Mesothelial cell of epicardium (in vitro differentiated cells): ENCODE measurements at regions not wholly inside any gene's neighbourhood (a gene's known extent, or its start where the extent isn't known, plus 50 kb on each side); places are given as distances from the start of the nearest gene placed in this dataset.
A peak's percentile ranks its signal among the peaks of the same experiment; 100 is the strongest.

Experiments used
- DNase-seq, 2 experiments: peaks; one replicate each; pipeline ENCODE4 v3.0.0; 2021; ENCODE audit warnings: low spot score in 2 of 2; ENCODE audit not compliant: unreplicated experiment in 2 of 2
- H3K27ac Mint-ChIP-seq: 2 replicates; pipeline ENCODE4 v1.8.0; 2021; ENCODE audit warnings: mixed read lengths
- H3K27me3 Mint-ChIP-seq: 2 replicates; pipeline ENCODE4 v1.8.0; 2021; ENCODE audit warnings: low read depth, mixed read lengths
- H3K36me3 Mint-ChIP-seq: 2 replicates; pipeline ENCODE4 v1.8.0; 2021; ENCODE audit warnings: mixed read lengths
- H3K4me1 Mint-ChIP-seq: 2 replicates; pipeline ENCODE4 v1.8.0; 2021; ENCODE audit warnings: mixed read lengths
- H3K4me3 Mint-ChIP-seq: 2 replicates; pipeline ENCODE4 v1.8.0; 2021; ENCODE audit warnings: mild to moderate bottlenecking, moderate library complexity, mixed read lengths
- H3K9me3 Mint-ChIP-seq: 2 replicates; pipeline ENCODE4 v1.8.0; 2021; ENCODE audit warnings: mixed read lengths
- TF ChIP-seq, protein P1 (sequence below): fragments of 200-600 bp; sonication (generic); IDR thresholded peaks from one replicate; pipeline ENCODE4 v1.5.0; 2021; ENCODE audit warnings: antibody characterized with exemption; ENCODE audit not compliant: unreplicated experiment

- H3K27me3 Mint-ChIP-seq = no peaks in the 10 kb centered on the region
- peaks cover 9% of the 10 kb centered on the region for H3K9me3 Mint-ChIP-seq
- peaks cover 68% of the 10 kb centered on the region for H3K4me1 Mint-ChIP-seq
- TF ChIP-seq, protein P1, sequence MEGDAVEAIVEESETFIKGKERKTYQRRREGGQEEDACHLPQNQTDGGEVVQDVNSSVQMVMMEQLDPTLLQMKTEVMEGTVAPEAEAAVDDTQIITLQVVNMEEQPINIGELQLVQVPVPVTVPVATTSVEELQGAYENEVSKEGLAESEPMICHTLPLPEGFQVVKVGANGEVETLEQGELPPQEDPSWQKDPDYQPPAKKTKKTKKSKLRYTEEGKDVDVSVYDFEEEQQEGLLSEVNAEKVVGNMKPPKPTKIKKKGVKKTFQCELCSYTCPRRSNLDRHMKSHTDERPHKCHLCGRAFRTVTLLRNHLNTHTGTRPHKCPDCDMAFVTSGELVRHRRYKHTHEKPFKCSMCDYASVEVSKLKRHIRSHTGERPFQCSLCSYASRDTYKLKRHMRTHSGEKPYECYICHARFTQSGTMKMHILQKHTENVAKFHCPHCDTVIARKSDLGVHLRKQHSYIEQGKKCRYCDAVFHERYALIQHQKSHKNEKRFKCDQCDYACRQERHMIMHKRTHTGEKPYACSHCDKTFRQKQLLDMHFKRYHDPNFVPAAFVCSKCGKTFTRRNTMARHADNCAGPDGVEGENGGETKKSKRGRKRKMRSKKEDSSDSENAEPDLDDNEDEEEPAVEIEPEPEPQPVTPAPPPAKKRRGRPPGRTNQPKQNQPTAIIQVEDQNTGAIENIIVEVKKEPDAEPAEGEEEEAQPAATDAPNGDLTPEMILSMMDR = no peak
- no peak for DNase-seq
- H3K36me3 Mint-ChIP-seq = no peaks in the 10 kb centered on the region
- no peak overlapping the region for H3K4me3 Mint-ChIP-seq
- H3K27ac Mint-ChIP-seq = peak overlapping the region; percentile 0
Observed at GRCh38 chr9:79193501-79194223, 378.1 kb upstream of the TLE4 start.

GRCh38 chr9:79195879-79196278, 375.9 kb upstream of the TLE4 start:
- H3K9me3 Mint-ChIP-seq = peaks cover 9% of the 10 kb centered on the region
- TF ChIP-seq, protein P1 = no peak
- H3K27ac Mint-ChIP-seq = peak overlapping the region; percentile 38
- H3K27me3 Mint-ChIP-seq = no peaks in the 10 kb centered on the region
- DNase-seq = no peak
- H3K4me3 Mint-ChIP-seq = no peak overlapping the region
- H3K4me1 Mint-ChIP-seq = peaks cover 58% of the 10 kb centered on the region
- no peaks in the 10 kb centered on the region for H3K36me3 Mint-ChIP-seq

GRCh38 chr9:79196606-79197005, 375.2 kb upstream of the TLE4 start:
- Mint-ChIP-seq H3K36me3 (no peaks in the 10 kb centered on the region), H3K4me1 (peaks cover 59% of the 10 kb centered on the region), H3K27me3 (no peaks in the 10 kb centered on the region), H3K9me3 (peaks cover 9% of the 10 kb centered on the region), H3K4me3 (no peak overlapping the region), H3K27ac (peak overlapping the region; percentile 74)
- DNase-seq = no peak
- TF ChIP-seq, protein P1 = no peak

- TF ChIP-seq, protein P1 = no peak
- Mint-ChIP-seq H3K4me1 (peaks cover 38% of the 10 kb centered on the region), H3K4me3 (no peak overlapping the region), H3K36me3 (no peaks in the 10 kb centered on the region), H3K27me3 (no peaks in the 10 kb centered on the region), H3K9me3 (peaks cover 9% of the 10 kb centered on the region), H3K27ac (no peak overlapping the region)
- no peak for DNase-seq
Observed at GRCh38 chr9:79200336-79200735, 371.4 kb upstream of the TLE4 start.

GRCh38 chr9:79201636-79202035, 370.1 kb upstream of the TLE4 start:
- Mint-ChIP-seq H3K36me3 (no peaks in the 10 kb centered on the region), H3K27ac (no peak overlapping the region)
- TF ChIP-seq, protein P1 = no peak

More at GRCh38 chr9:79201636-79202035, 370.1 kb upstream of the TLE4 start:
- no peak for DNase-seq
- Mint-ChIP-seq H3K4me3 (no peak overlapping the region), H3K9me3 (peaks cover 6% of the 10 kb centered on the region), H3K27me3 (no peaks in the 10 kb centered on the region), H3K4me1 (peaks cover 25% of the 10 kb centered on the region)
